Activated T-cell treated with anti-CD3 and anti-CD28 coated beads for 1 hour (primary cell): ENCODE measurements at regions not wholly inside any gene's neighbourhood (a gene's known extent, or its start where the extent isn't known, plus 50 kb on each side); places are given as distances from the start of the nearest gene placed in this dataset.

Experiments
- DNase-seq: peaks from one replicate; pipeline ENCODE4 v3.0.0-alpha.2; 2020; ENCODE audit warnings: low read depth

GRCh38 chr1:13878021-13878420 is 178.0 kb downstream of the PRDM2 start:
- DNase-seq, result no peak

GRCh38 chr1:13878451-13878850 is 178.5 kb downstream of the PRDM2 start:
- no peak for DNase-seq

- DNase-seq, result no peak
Measured at GRCh38 chr1:13881385-13882088, 181.5 kb downstream of the PRDM2 start.

- DNase-seq, result no peak
Measured at GRCh38 chr1:13888351-13888986, 188.5 kb downstream of the PRDM2 start.

GRCh38 chr1:13889495-13889894 is 189.5 kb downstream of the PRDM2 start:
- DNase-seq, result no peak

- no peak for DNase-seq
Measured at GRCh38 chr1:13890766-13891165, 190.8 kb downstream of the PRDM2 start.

- DNase-seq, result no peak
Measured at GRCh38 chr1:13892198-13892597, 192.2 kb downstream of the PRDM2 start.

- DNase-seq, result no peak
Measured at GRCh38 chr1:13892671-13893325, 192.8 kb downstream of the PRDM2 start.

- no peak for DNase-seq
Measured at GRCh38 chr1:13893409-13893821, 193.4 kb downstream of the PRDM2 start.

- no peak for DNase-seq
Measured at GRCh38 chr1:13896932-13897331, 196.9 kb downstream of the PRDM2 start.

GRCh38 chr1:13898406-13898805 is 198.4 kb downstream of the PRDM2 start:
- DNase-seq, result no peak

- DNase-seq, result no peak
Measured at GRCh38 chr1:13899856-13900255, 199.9 kb downstream of the PRDM2 start.

GRCh38 chr1:13900583-13900982 is 200.6 kb downstream of the PRDM2 start:
- no peak for DNase-seq

GRCh38 chr1:13901039-13901438 is 201.1 kb downstream of the PRDM2 start:
- DNase-seq, result no peak

- DNase-seq, result no peak
Measured at GRCh38 chr1:13901597-13901996, 201.6 kb downstream of the PRDM2 start.

GRCh38 chr1:13908128-13908527 is 208.1 kb downstream of the PRDM2 start:
- DNase-seq, result no peak

GRCh38 chr1:13911697-13912619 is 212.0 kb downstream of the PRDM2 start:
- DNase-seq, result no peak

- no peak for DNase-seq
Measured at GRCh38 chr1:13913396-13913795, 213.4 kb downstream of the PRDM2 start.

- no peak for DNase-seq
Measured at GRCh38 chr1:13916530-13916929, 216.5 kb downstream of the PRDM2 start.

- no peak for DNase-seq
Measured at GRCh38 chr1:13917607-13918006, 217.6 kb downstream of the PRDM2 start.

GRCh38 chr1:13918862-13919261 is 218.9 kb downstream of the PRDM2 start:
- no peak for DNase-seq

GRCh38 chr1:13921190-13921589 is 221.2 kb downstream of the PRDM2 start:
- no peak for DNase-seq
